ENCODE measurements at regions not wholly inside any gene's neighbourhood (a gene's known extent, or its start where the extent isn't known, plus 50 kb on each side); places are given as distances from the start of the nearest gene placed in this dataset.

GRCh38 chr13:44873461-44873860, 115.8 kb downstream of the NUFIP1 start (continued):
- no peak for TF ChIP-seq FOSL1 (IDR thresholded peaks at IDR 0.05; ENCODE audit: low read depth)

DNA sequence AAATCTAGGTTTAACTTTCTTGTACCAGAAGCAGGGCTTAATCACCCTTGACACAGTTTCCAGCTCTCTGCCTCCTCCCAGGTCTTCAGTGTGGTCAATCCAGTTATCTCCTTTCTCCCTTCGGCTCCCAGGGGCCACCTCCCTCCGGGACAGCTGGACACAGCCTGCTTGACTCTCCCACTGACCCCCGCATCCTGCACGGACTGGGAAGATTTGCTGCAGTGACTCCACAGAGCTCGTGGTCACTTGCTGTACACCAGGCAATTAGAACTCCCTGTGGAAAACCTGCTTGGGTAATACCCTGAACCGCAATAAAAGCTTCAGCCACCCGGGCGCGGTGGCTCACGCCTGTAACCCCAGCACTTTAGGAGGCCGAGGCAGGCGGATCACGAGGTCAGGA, 116.5 kb downstream of the NUFIP1 start:
- DNase-seq (ENCODE audit: low read depth, low spot score): no peak
- Histone ChIP-seq H3K9me2 (ENCODE audit: insufficient read depth) (no peaks in the 10 kb centered on the region), H3K27me3 (ENCODE audit: insufficient read depth, low read length) (no peaks in the 10 kb centered on the region), H3K27ac (ENCODE audit: low read depth, low read length) (no peak overlapping the region), H3K9ac (ENCODE audit: low read length) (no peak overlapping the region), H3K36me3 (ENCODE audit: control insufficient read depth in 1 of 2, insufficient read depth in 2 of 2, low read length in 2 of 2) (no peaks in the 10 kb centered on the region), H3K9me3 (ENCODE audit: control insufficient read depth in 1 of 2, insufficient read depth in 1 of 2, low read depth in 1 of 2, low read length in 2 of 2) (peaks cover 0 to 7% of the 10 kb centered on the region in 2 experiments; a peak in 1 of 4 replicates), H2AFZ (ENCODE audit: low read depth, low read length, poor library complexity, severe bottlenecking) (no peak overlapping the region), H3K79me2 (ENCODE audit: insufficient read depth, low read length) (no peaks in the 10 kb centered on the region), H3K4me2 (ENCODE audit: low read length) (no peak overlapping the region), H4K20me1 (ENCODE audit: insufficient read depth) (no peaks in the 10 kb centered on the region), H3K4me3 (replicated peaks in 1 of 2; ENCODE audit: low read depth in 1 of 2, low read length in 2 of 2) (no peak overlapping the region), H3K4me1 (ENCODE audit: control insufficient read depth in 1 of 2, insufficient read depth in 2 of 2, low read length in 2 of 2) (no peaks in the 10 kb centered on the region)
- ChIA-PET CTCF (no interaction called here), POLR2A (interaction anchor here (1.0 kb wide), 1 partner anchor 180 kb away, joined by 3 read pairs; no protein-coding TSS in a partner anchor), RAD21 (ENCODE audit: low non-redundant PET in 1 of 2, low total read pairs in 2 of 2, uncharacterized antibody in 2 of 2, unreplicated experiment in 2 of 2) (no interaction called here)
- TF ChIP-seq ZFX (IDR thresholded peaks at IDR 0.05) (no peak), EZH2 (IDR thresholded peaks at IDR 0.05) (no peak)
- ATAC-seq: no peak
- no TSS peak for BruUV-seq (replicated peaks)
- intact Hi-C loops (cut with micrococcal nuclease): no loop called here

- H3K4me2 ChIP-seq (ENCODE audit: low read length): no peak overlapping the region
- intact Hi-C loops (cut with micrococcal nuclease): no loop called here
- H3K27me3 ChIP-seq (ENCODE audit: insufficient read depth, low read length): no peaks in the 10 kb centered on the region
- ATAC-seq: peak; percentile 38; the same call in 1 of the 2 replicates
- H3K4me1 ChIP-seq (ENCODE audit: control insufficient read depth in 1 of 2, insufficient read depth in 2 of 2, low read length in 2 of 2): no peaks in the 10 kb centered on the region
- H3K36me3 ChIP-seq (ENCODE audit: control insufficient read depth in 1 of 2, insufficient read depth in 2 of 2, low read length in 2 of 2): no peaks in the 10 kb centered on the region
- RAD21 ChIA-PET (ENCODE audit: low non-redundant PET in 1 of 2, low total read pairs in 2 of 2, uncharacterized antibody in 2 of 2, unreplicated experiment in 2 of 2): no interaction called here
- H3K9me3 ChIP-seq (ENCODE audit: control insufficient read depth in 1 of 2, insufficient read depth in 1 of 2, low read depth in 1 of 2, low read length in 2 of 2): no peaks in the 10 kb centered on the region
- CTCF ChIA-PET: no interaction called here
- no peaks in the 10 kb centered on the region for H4K20me1 ChIP-seq (ENCODE audit: insufficient read depth)
- no peak overlapping the region for H3K27ac ChIP-seq (ENCODE audit: low read depth, low read length)
- H3K79me2 ChIP-seq (ENCODE audit: insufficient read depth, low read length): no peaks in the 10 kb centered on the region
- no peak for DNase-seq (ENCODE audit: low read depth, low spot score)
- no TSS peak for BruUV-seq (replicated peaks)
- peak; percentile 43; the same call in 1 of the 2 replicates for TF ChIP-seq RAD21 (IDR thresholded peaks at IDR 0.05; ENCODE audit: low read depth)
- no peak for TF ChIP-seq SIN3A (IDR thresholded peaks at IDR 0.05; ENCODE audit: low read depth)
- no peak overlapping the region for H3K9ac ChIP-seq (ENCODE audit: low read length)
- no peaks in the 10 kb centered on the region for H3K9me2 ChIP-seq (ENCODE audit: insufficient read depth)
- no peak overlapping the region for H3K4me3 ChIP-seq (replicated peaks in 1 of 2; ENCODE audit: low read depth in 1 of 2, low read length in 2 of 2)
- peak overlapping the region; percentile 26 for H2AFZ ChIP-seq (ENCODE audit: low read depth, low read length, poor library complexity, severe bottlenecking)
- POLR2A ChIA-PET: no interaction called here
These were observed 118.8 kb downstream of the NUFIP1 start for GRCh38 chr13:44870456-44870929.

Data from HCT116 (cell line).